Activated CD4-positive, alpha-beta memory T cell treated with anti-CD3 and anti-CD28 coated beads, Interleukin-2, amount 10 ng/mL, durations not matched to agents 7 days and 5 days (primary cell): ENCODE measurements at regions not wholly inside any gene's neighbourhood (a gene's known extent, or its start where the extent isn't known, plus 50 kb on each side); places are given as distances from the start of the nearest gene placed in this dataset.

Experiments used
- CTCF ChIA-PET: fragments of 350-600 bp; sonication (Branson Sonifier 250); formaldehyde crosslinking; loops from one replicate; lab custom pipeline; 2021; ENCODE audit warnings: antibody characterized with exemption, inconsistent platforms; lab: Charles Lee
- POLR2A ChIA-PET: fragments of 350-600 bp; sonication (Branson Sonifier 250); formaldehyde crosslinking; loops from one replicate; lab custom pipeline; 2021; ENCODE audit warnings: antibody characterized with exemption; lab: Charles Lee
- DNase-seq: peaks from one replicate; pipeline ENCODE4 v3.0.0-alpha.2; 2020
- H3K27ac Mint-ChIP-seq: one replicate; pipeline ENCODE4 v1.8.0; 2021; ENCODE audit warnings: mild to moderate bottlenecking, mixed read lengths
- H3K27me3 Mint-ChIP-seq: one replicate; pipeline ENCODE4 v1.8.0; 2021; ENCODE audit warnings: mixed read lengths
- H3K36me3 Mint-ChIP-seq: one replicate; pipeline ENCODE4 v1.8.0; 2021; ENCODE audit warnings: low read depth, mixed read lengths
- H3K4me1 Mint-ChIP-seq: one replicate; pipeline ENCODE4 v1.8.0; 2021; ENCODE audit warnings: mixed read lengths
- H3K4me3 Mint-ChIP-seq: one replicate; pipeline ENCODE4 v1.8.0; 2021; ENCODE audit warnings: mild to moderate bottlenecking, mixed read lengths
- H3K9me3 Mint-ChIP-seq: one replicate; pipeline ENCODE4 v1.8.0; 2021; ENCODE audit warnings: mixed read lengths

GRCh38 chr6:130520801-130521200 lies 155.0 kb downstream of the TMEM200A start:
- no peak overlapping the region for H3K4me3 Mint-ChIP-seq
- H3K9me3 Mint-ChIP-seq = peaks cover 33% of the 10 kb centered on the region
- H3K4me1 Mint-ChIP-seq = peaks cover 37% of the 10 kb centered on the region
- ChIA-PET POLR2A (no interaction called here), CTCF (no interaction called here)
- peaks cover 32% of the 10 kb centered on the region for H3K36me3 Mint-ChIP-seq
- DNase-seq = no peak
- H3K27me3 Mint-ChIP-seq = no peaks in the 10 kb centered on the region
- no peak overlapping the region for H3K27ac Mint-ChIP-seq

GRCh38 chr6:130524552-130524951 lies 158.7 kb downstream of the TMEM200A start:
- H3K36me3 Mint-ChIP-seq = peaks cover 16% of the 10 kb centered on the region
- no peak overlapping the region for H3K27ac Mint-ChIP-seq
- H3K4me1 Mint-ChIP-seq = peaks cover 13% of the 10 kb centered on the region
- POLR2A ChIA-PET = no interaction called here
- CTCF ChIA-PET = no interaction called here
- DNase-seq = no peak
- H3K4me3 Mint-ChIP-seq = no peak overlapping the region
- H3K9me3 Mint-ChIP-seq = peaks cover 38% of the 10 kb centered on the region
- H3K27me3 Mint-ChIP-seq = no peaks in the 10 kb centered on the region

- DNase-seq = no peak
- peaks cover 13% of the 10 kb centered on the region for H3K4me1 Mint-ChIP-seq
- H3K9me3 Mint-ChIP-seq = peaks cover 37% of the 10 kb centered on the region
- ChIA-PET POLR2A (interaction anchor here (2.0 kb wide), 1 partner anchor 51 kb away, joined by 6 read pairs; no protein-coding TSS in a partner anchor), CTCF (interaction anchor here (0.8 to 1.5 kb wide), 2 partner anchors 11 to 177 kb away, joined by 3 read pairs; no protein-coding TSS in a partner anchor)
- H3K27me3 Mint-ChIP-seq = no peaks in the 10 kb centered on the region
- peaks cover 14% of the 10 kb centered on the region for H3K36me3 Mint-ChIP-seq
- H3K4me3 Mint-ChIP-seq = no peak overlapping the region
- H3K27ac Mint-ChIP-seq = peak overlapping the region; percentile 17
Observed at GRCh38 chr6:130525408-130525807, 159.6 kb downstream of the TMEM200A start.

GRCh38 chr6:130526466-130526865 lies 160.6 kb downstream of the TMEM200A start:
- H3K27ac Mint-ChIP-seq = no peak overlapping the region
- ChIA-PET CTCF (interaction anchor here (0.9 to 1.5 kb wide), 2 partner anchors 12 to 144 kb away, joined by 3 read pairs; no protein-coding TSS in a partner anchor), POLR2A (interaction anchor here (2.0 kb wide), 1 partner anchor 50 kb away, joined by 6 read pairs; no protein-coding TSS in a partner anchor)
- DNase-seq = no peak
- H3K4me1 Mint-ChIP-seq = peaks cover 11% of the 10 kb centered on the region
- peaks cover 31% of the 10 kb centered on the region for H3K9me3 Mint-ChIP-seq
- H3K36me3 Mint-ChIP-seq = peaks cover 11% of the 10 kb centered on the region
- no peaks in the 10 kb centered on the region for H3K27me3 Mint-ChIP-seq
- H3K4me3 Mint-ChIP-seq = no peak overlapping the region

- Mint-ChIP-seq H3K4me1 (peaks cover 11% of the 10 kb centered on the region), H3K36me3 (peaks cover 11% of the 10 kb centered on the region), H3K9me3 (peaks cover 33% of the 10 kb centered on the region), H3K4me3 (no peak overlapping the region), H3K27ac (no peak overlapping the region), H3K27me3 (no peaks in the 10 kb centered on the region)
- ChIA-PET POLR2A (no interaction called here), CTCF (no interaction called here)
- DNase-seq = no peak
Observed at GRCh38 chr6:130527173-130527572, 161.4 kb downstream of the TMEM200A start.

GRCh38 chr6:130529569-130530149 lies 163.8 kb downstream of the TMEM200A start:
- H3K4me3 Mint-ChIP-seq = no peak overlapping the region
- H3K4me1 Mint-ChIP-seq = peaks cover 8% of the 10 kb centered on the region
- CTCF ChIA-PET = no interaction called here
- H3K9me3 Mint-ChIP-seq = peaks cover 25% of the 10 kb centered on the region
- no peak overlapping the region for H3K27ac Mint-ChIP-seq
- H3K27me3 Mint-ChIP-seq = no peaks in the 10 kb centered on the region
- DNase-seq = no peak
- H3K36me3 Mint-ChIP-seq = peaks cover 8% of the 10 kb centered on the region
- POLR2A ChIA-PET = no interaction called here

GRCh38 chr6:130534627-130535026 lies 168.8 kb downstream of the TMEM200A start:
- H3K27me3 Mint-ChIP-seq = no peaks in the 10 kb centered on the region
- H3K4me3 Mint-ChIP-seq = no peak overlapping the region
- CTCF ChIA-PET = no interaction called here
- H3K4me1 Mint-ChIP-seq = peaks cover 7% of the 10 kb centered on the region
- no peak for DNase-seq
- POLR2A ChIA-PET = no interaction called here
- H3K9me3 Mint-ChIP-seq = peaks cover 32% of the 10 kb centered on the region
- no peak overlapping the region for H3K27ac Mint-ChIP-seq
- peaks cover 28% of the 10 kb centered on the region for H3K36me3 Mint-ChIP-seq

GRCh38 chr6:130535242-130535641 lies 169.4 kb downstream of the TMEM200A start:
- H3K4me3 Mint-ChIP-seq = no peak overlapping the region
- H3K27me3 Mint-ChIP-seq = no peaks in the 10 kb centered on the region
- no peak for DNase-seq
- peaks cover 32% of the 10 kb centered on the region for H3K36me3 Mint-ChIP-seq
- peaks cover 37% of the 10 kb centered on the region for H3K9me3 Mint-ChIP-seq
- no peak overlapping the region for H3K27ac Mint-ChIP-seq
- POLR2A ChIA-PET = no interaction called here
- CTCF ChIA-PET = no interaction called here
- peaks cover 7% of the 10 kb centered on the region for H3K4me1 Mint-ChIP-seq

GRCh38 chr6:130537447-130537846 lies 171.6 kb downstream of the TMEM200A start:
- no peaks in the 10 kb centered on the region for H3K27me3 Mint-ChIP-seq
- H3K27ac Mint-ChIP-seq = no peak overlapping the region
- CTCF ChIA-PET = no interaction called here
- H3K4me3 Mint-ChIP-seq = no peak overlapping the region
- POLR2A ChIA-PET = no interaction called here
- peaks cover 35% of the 10 kb centered on the region for H3K9me3 Mint-ChIP-seq
- H3K4me1 Mint-ChIP-seq = peaks cover 7% of the 10 kb centered on the region
- H3K36me3 Mint-ChIP-seq = peaks cover 39% of the 10 kb centered on the region
- no peak for DNase-seq

GRCh38 chr6:130547723-130548122 lies 181.9 kb downstream of the TMEM200A start:
- H3K36me3 Mint-ChIP-seq = no peaks in the 10 kb centered on the region
- H3K9me3 Mint-ChIP-seq = peaks cover 5% of the 10 kb centered on the region
- DNase-seq = no peak
- ChIA-PET CTCF (interaction anchor here (1.2 kb wide), 1 partner anchor 29 kb away, joined by 3 read pairs; no protein-coding TSS in a partner anchor), POLR2A (no interaction called here)
- no peak overlapping the region for H3K27ac Mint-ChIP-seq
- no peak overlapping the region for H3K4me3 Mint-ChIP-seq
- no peaks in the 10 kb centered on the region for H3K4me1 Mint-ChIP-seq
- no peaks in the 10 kb centered on the region for H3K27me3 Mint-ChIP-seq

- ChIA-PET POLR2A (no interaction called here), CTCF (interaction anchor here (1.2 kb wide), 1 partner anchor 30 kb away, joined by 3 read pairs; no protein-coding TSS in a partner anchor)
- peaks cover 7% of the 10 kb centered on the region for H3K9me3 Mint-ChIP-seq
Observed at GRCh38 chr6:130557481-130558112, 191.8 kb downstream of the TMEM200A start.

GRCh38 chr6:130558131-130558530 lies 192.3 kb downstream of the TMEM200A start:
- no peaks in the 10 kb centered on the region for H3K27me3 Mint-ChIP-seq
- DNase-seq = no peak
- no peak overlapping the region for H3K27ac Mint-ChIP-seq
- no peaks in the 10 kb centered on the region for H3K36me3 Mint-ChIP-seq
- H3K4me1 Mint-ChIP-seq = peaks cover 4% of the 10 kb centered on the region
- no peak overlapping the region for H3K4me3 Mint-ChIP-seq
- ChIA-PET POLR2A (no interaction called here), CTCF (interaction anchor here (1.2 kb wide), 1 partner anchor 29 kb away, joined by 3 read pairs; no protein-coding TSS in a partner anchor)
- H3K9me3 Mint-ChIP-seq = peaks cover 8% of the 10 kb centered on the region

More at GRCh38 chr6:130557481-130558112, 191.8 kb downstream of the TMEM200A start:
- Mint-ChIP-seq H3K4me1 (peaks cover 4% of the 10 kb centered on the region), H3K27me3 (no peaks in the 10 kb centered on the region), H3K36me3 (no peaks in the 10 kb centered on the region), H3K27ac (no peak overlapping the region), H3K4me3 (no peak overlapping the region)
- no peak for DNase-seq

GRCh38 chr6:130559166-130559565 lies 193.3 kb downstream of the TMEM200A start:
- DNase-seq = no peak
- H3K4me3 Mint-ChIP-seq = no peak overlapping the region
- no peaks in the 10 kb centered on the region for H3K36me3 Mint-ChIP-seq
- ChIA-PET POLR2A (no interaction called here), CTCF (no interaction called here)
- H3K9me3 Mint-ChIP-seq = peaks cover 11% of the 10 kb centered on the region
- peaks cover 4% of the 10 kb centered on the region for H3K4me1 Mint-ChIP-seq
- H3K27me3 Mint-ChIP-seq = no peaks in the 10 kb centered on the region
- no peak overlapping the region for H3K27ac Mint-ChIP-seq
